Testis (tissue), 2 donors: ENCODE measurements at regions not wholly inside any gene's neighbourhood (a gene's known extent, or its start where the extent isn't known, plus 50 kb on each side); places are given as distances from the start of the nearest gene placed in this dataset.

ENCODE experiments used
- CTCF ChIP-seq, 3 experiments: fragments of 450-650 bp in 2 of 3; fragments of 200-600 bp in 1 of 3; sonication (generic) in 1 of 3; IDR thresholded peaks; one replicate each; pipeline ENCODE4 v1.5.1; 2016 to 2019; ENCODE audit warnings: antibody characterized with exemption in 3 of 3, mild to moderate bottlenecking in 2 of 3, moderate library complexity in 1 of 3
- POLR2A ChIP-seq: fragments of 450-650 bp; IDR thresholded peaks from one replicate; pipeline ENCODE4 v1.6.1; 2017; ENCODE audit warnings: antibody characterized with exemption, mild to moderate bottlenecking, moderate library complexity

- TF ChIP-seq CTCF (IDR thresholded peaks at IDR 0.05) (no peak), POLR2A (no peak)
Observed at GRCh38 chr6:53994201-53994600, 117.0 kb upstream of the MLIP start.
